PC-9 (cell line): ENCODE measurements at regions not wholly inside any gene's neighbourhood (a gene's known extent, or its start where the extent isn't known, plus 50 kb on each side); places are given as distances from the start of the nearest gene placed in this dataset.

Experiments
- EZH2 ChIP-seq: fragments of 200-600 bp; sonication (generic); IDR thresholded peaks from 2 replicates; pipeline ENCODE4 v1.8.0; 2017; ENCODE audit warnings: antibody characterized with exemption, low read depth
- TF ChIP-seq, protein P1 (sequence below): fragments of 200-600 bp; sonication (generic); conservative IDR thresholded peaks from 2 replicates; pipeline ENCODE4 v1.6.1; 2017; ENCODE audit warnings: mixed run types, antibody characterized with exemption, mild to moderate bottlenecking, moderate library complexity

DNA sequence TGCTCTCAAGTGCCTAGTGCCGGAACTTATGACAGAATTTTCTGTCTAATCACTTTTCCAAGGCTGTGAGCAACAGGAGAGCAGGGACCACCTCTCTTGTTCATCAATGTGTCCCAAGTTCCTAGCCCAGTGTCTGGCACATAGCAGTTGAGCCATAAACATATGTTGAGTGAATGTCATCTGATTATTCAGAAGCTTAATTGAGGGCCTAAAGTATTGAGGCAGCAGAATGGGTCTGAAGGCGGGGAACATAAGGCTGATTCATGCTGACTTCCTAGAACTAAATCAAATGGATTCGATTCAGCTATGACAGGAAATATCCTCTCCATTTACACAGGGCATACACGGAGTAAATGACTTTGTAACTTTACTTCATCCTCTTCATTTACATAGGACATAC is 438.0 kb upstream of the ZFHX3 start:
- TF ChIP-seq, protein P1, sequence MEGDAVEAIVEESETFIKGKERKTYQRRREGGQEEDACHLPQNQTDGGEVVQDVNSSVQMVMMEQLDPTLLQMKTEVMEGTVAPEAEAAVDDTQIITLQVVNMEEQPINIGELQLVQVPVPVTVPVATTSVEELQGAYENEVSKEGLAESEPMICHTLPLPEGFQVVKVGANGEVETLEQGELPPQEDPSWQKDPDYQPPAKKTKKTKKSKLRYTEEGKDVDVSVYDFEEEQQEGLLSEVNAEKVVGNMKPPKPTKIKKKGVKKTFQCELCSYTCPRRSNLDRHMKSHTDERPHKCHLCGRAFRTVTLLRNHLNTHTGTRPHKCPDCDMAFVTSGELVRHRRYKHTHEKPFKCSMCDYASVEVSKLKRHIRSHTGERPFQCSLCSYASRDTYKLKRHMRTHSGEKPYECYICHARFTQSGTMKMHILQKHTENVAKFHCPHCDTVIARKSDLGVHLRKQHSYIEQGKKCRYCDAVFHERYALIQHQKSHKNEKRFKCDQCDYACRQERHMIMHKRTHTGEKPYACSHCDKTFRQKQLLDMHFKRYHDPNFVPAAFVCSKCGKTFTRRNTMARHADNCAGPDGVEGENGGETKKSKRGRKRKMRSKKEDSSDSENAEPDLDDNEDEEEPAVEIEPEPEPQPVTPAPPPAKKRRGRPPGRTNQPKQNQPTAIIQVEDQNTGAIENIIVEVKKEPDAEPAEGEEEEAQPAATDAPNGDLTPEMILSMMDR: no peak
- TF ChIP-seq EZH2: no peak
